Neural progenitor cell (in vitro differentiated cells): ENCODE measurements at regions not wholly inside any gene's neighbourhood (a gene's known extent, or its start where the extent isn't known, plus 50 kb on each side); places are given as distances from the start of the nearest gene placed in this dataset.

Experiments
- DNase-seq: peaks from one replicate; pipeline ENCODE4 v3.0.0-alpha.2; 2016; ENCODE audit warnings: low spot score
- H2AFZ ChIP-seq: fragments of 200-600 bp; sonication (generic); replicated peaks from 2 replicates; pipeline ENCODE4 v1.6.1; 2016; ENCODE audit warnings: antibody characterized with exemption
- H3F3A ChIP-seq: fragments of 200-600 bp; sonication (generic); 2 replicates; pipeline ENCODE4 v1.6.1; 2016; ENCODE audit warnings: antibody characterized with exemption, low read depth
- H3K27ac ChIP-seq: fragments of 200-600 bp; sonication (generic); 2 replicates; pipeline ENCODE4 v1.5.1; 2016; ENCODE audit warnings: mild to moderate bottlenecking
- H3K27me3 ChIP-seq: fragments of 200-600 bp; sonication (generic); 2 replicates; pipeline ENCODE4 v1.6.1; 2016; ENCODE audit warnings: mild to moderate bottlenecking, moderate library complexity
- H3K36me3 ChIP-seq: fragments of 200-600 bp; sonication (generic); 2 replicates; pipeline ENCODE4 v1.5.1; 2016
- H3K4me1 ChIP-seq: fragments of 200-600 bp; sonication (generic); 2 replicates; pipeline ENCODE4 v1.6.1; 2016; ENCODE audit warnings: mixed run types
- H3K4me2 ChIP-seq: fragments of 200-600 bp; sonication (generic); 2 replicates; pipeline ENCODE4 v1.6.1; 2016
- H3K4me3 ChIP-seq: fragments of 200-600 bp; sonication (generic); 2 replicates; pipeline ENCODE4 v1.5.1; 2016
- H3K79me2 ChIP-seq: fragments of 200-600 bp; sonication (generic); 2 replicates; pipeline ENCODE4 v1.6.1; 2016; ENCODE audit warnings: low read depth
- H3K9ac ChIP-seq: fragments of 200-600 bp; sonication (generic); 2 replicates; pipeline ENCODE4 v1.6.1; 2016
- H3K9me3 ChIP-seq: fragments of 200-600 bp; sonication (generic); 2 replicates; pipeline ENCODE4 v1.5.1; 2016; ENCODE audit warnings: low read depth
- H4K20me1 ChIP-seq: fragments of 200-600 bp; sonication (generic); 2 replicates; pipeline ENCODE4 v1.6.1; 2016; ENCODE audit warnings: low read depth
- H3K27ac Mint-ChIP-seq: 3 replicates; pipeline ENCODE4 v1.8.0; 2021; ENCODE audit warnings: mixed read lengths
- H3K27me3 Mint-ChIP-seq: 2 replicates; pipeline ENCODE4 v1.8.0; 2022; ENCODE audit warnings: low read depth, mild to moderate bottlenecking, inconsistent platforms, moderate library complexity, mixed read lengths; ENCODE audit not compliant: insufficient read depth
- H3K36me3 Mint-ChIP-seq: 3 replicates; pipeline ENCODE4 v1.8.0; 2021; ENCODE audit warnings: mixed read lengths
- H3K4me1 Mint-ChIP-seq: 3 replicates; pipeline ENCODE4 v1.8.0; 2021; ENCODE audit warnings: mixed read lengths
- H3K4me3 Mint-ChIP-seq: 3 replicates; pipeline ENCODE4 v1.8.0; 2021; ENCODE audit warnings: mild to moderate bottlenecking, moderate library complexity, mixed read lengths
- H3K9me3 Mint-ChIP-seq: 3 replicates; pipeline ENCODE4 v1.8.0; 2020; ENCODE audit warnings: mixed read lengths
- EZH2 ChIP-seq: fragments of 200-600 bp; sonication (generic); IDR thresholded peaks from 2 replicates; pipeline ENCODE4 v1.6.1; 2017; ENCODE audit warnings: antibody characterized with exemption, mild to moderate bottlenecking, moderate library complexity
- EZH2phosphoT487 ChIP-seq: fragments of 200-600 bp; sonication (generic); IDR thresholded peaks from 2 replicates; pipeline ENCODE4 v1.6.1; 2017; ENCODE audit warnings: antibody characterized with exemption
- TF ChIP-seq, protein P1 (sequence below): fragments of 200-600 bp; sonication (generic); IDR thresholded peaks from 2 replicates; pipeline ENCODE4 v1.5.1; 2017; ENCODE audit warnings: antibody characterized with exemption, mild to moderate bottlenecking

DNA sequence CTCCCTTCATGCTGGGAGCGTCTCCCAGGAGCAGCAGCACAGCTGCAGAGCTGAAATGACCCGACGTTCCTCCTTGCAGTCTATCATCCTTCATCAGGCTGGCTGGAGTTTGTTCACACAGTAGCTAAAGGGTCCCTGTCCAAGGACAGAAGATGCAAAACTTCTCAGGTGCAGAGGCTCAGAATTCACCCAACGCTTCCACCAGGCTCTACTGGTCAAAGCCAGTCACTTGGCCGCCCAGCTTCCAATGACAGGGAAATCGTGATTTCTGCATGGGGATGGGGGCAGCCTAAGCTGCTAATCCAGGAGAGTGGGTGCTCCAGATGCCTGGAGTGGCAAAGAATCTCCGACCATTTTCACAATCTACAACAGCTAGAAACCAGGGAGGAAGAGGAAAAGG, 97.0 kb upstream of the SALL3 start:
- H2AFZ ChIP-seq, result no peak overlapping the region
- no peak overlapping the region for H3K9ac ChIP-seq
- DNase-seq, result no peak
- H3K4me1 ChIP-seq, result no peaks in the 10 kb centered on the region
- H3K9me3 ChIP-seq, result peaks cover under 1% of the 10 kb centered on the region
- H3K4me3 ChIP-seq, result no peak overlapping the region
- H4K20me1 ChIP-seq, result no peaks in the 10 kb centered on the region
- no peaks in the 10 kb centered on the region for H3K79me2 ChIP-seq
- no peak overlapping the region for H3K4me2 ChIP-seq
- Mint-ChIP-seq H3K9me3 (peaks cover 17% of the 10 kb centered on the region), H3K27me3 (peaks cover 3% of the 10 kb centered on the region), H3K4me3 (no peak overlapping the region), H3K27ac (no peak overlapping the region), H3K4me1 (no peaks in the 10 kb centered on the region), H3K36me3 (no peaks in the 10 kb centered on the region)
- H3K27ac ChIP-seq, result no peak overlapping the region
- H3K27me3 ChIP-seq, result no peaks in the 10 kb centered on the region
- H3F3A ChIP-seq, result no peaks in the 10 kb centered on the region
- H3K36me3 ChIP-seq, result no peaks in the 10 kb centered on the region
- TF ChIP-seq EZH2phosphoT487 (no peak), EZH2 (no peak)
- TF ChIP-seq, protein P1, sequence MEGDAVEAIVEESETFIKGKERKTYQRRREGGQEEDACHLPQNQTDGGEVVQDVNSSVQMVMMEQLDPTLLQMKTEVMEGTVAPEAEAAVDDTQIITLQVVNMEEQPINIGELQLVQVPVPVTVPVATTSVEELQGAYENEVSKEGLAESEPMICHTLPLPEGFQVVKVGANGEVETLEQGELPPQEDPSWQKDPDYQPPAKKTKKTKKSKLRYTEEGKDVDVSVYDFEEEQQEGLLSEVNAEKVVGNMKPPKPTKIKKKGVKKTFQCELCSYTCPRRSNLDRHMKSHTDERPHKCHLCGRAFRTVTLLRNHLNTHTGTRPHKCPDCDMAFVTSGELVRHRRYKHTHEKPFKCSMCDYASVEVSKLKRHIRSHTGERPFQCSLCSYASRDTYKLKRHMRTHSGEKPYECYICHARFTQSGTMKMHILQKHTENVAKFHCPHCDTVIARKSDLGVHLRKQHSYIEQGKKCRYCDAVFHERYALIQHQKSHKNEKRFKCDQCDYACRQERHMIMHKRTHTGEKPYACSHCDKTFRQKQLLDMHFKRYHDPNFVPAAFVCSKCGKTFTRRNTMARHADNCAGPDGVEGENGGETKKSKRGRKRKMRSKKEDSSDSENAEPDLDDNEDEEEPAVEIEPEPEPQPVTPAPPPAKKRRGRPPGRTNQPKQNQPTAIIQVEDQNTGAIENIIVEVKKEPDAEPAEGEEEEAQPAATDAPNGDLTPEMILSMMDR, result no peak

DNA sequence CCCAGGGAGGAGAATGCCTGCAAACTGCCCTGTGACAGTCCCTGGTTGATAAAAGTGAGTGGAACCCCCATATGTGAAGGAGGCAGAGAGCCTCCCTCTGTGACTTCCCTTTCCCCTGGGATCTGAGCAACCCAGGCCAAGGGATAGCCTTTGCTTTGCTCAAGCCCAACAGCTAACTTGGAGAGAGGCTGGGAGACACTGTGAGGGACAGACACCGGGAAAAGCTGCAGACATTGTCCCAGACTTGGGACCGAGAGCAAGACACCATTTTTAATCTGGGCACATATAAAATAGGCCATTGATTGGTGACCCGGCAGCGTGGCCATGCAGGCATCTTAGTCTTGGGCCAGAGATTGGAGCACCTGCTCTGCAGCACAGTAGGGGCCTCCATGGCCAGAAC, 96.1 kb upstream of the SALL3 start:
- H3K4me1 Mint-ChIP-seq, result no peaks in the 10 kb centered on the region
- peaks cover 3% of the 10 kb centered on the region for H3K27me3 Mint-ChIP-seq
- Histone ChIP-seq H3K36me3 (no peaks in the 10 kb centered on the region), H3K79me2 (no peaks in the 10 kb centered on the region), H3K4me3 (no peak overlapping the region), H3K9ac (no peak overlapping the region), H2AFZ (no peak overlapping the region), H3K9me3 (peaks cover 9% of the 10 kb centered on the region), H3F3A (no peaks in the 10 kb centered on the region), H4K20me1 (no peaks in the 10 kb centered on the region), H3K4me2 (no peak overlapping the region), H3K27me3 (no peaks in the 10 kb centered on the region), H3K4me1 (no peaks in the 10 kb centered on the region), H3K27ac (no peak overlapping the region)
- no peak overlapping the region for H3K4me3 Mint-ChIP-seq
- no peak for DNase-seq
- H3K36me3 Mint-ChIP-seq, result no peaks in the 10 kb centered on the region
- peaks cover 25% of the 10 kb centered on the region for H3K9me3 Mint-ChIP-seq
- no peak overlapping the region for H3K27ac Mint-ChIP-seq
- TF ChIP-seq EZH2, result no peak

DNA sequence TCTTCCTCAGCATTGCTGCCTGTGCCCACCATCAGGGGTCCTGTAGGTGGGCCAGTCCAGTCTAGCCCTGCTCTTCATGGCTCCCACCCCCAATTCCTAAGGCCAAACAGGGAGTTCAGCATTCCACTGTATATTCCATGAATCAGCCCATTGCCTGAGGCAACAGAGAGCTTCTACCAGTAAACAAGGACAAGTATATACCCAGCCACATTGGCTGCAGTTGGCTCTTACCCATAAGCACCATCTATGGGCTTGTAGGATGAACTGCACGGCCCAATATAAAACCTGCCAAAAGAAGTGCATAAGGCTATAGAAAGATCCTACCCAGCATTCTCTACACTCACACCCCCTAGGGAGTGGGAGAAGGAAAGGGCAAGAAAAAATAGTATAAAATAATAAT, 95.1 kb upstream of the SALL3 start:
- Histone ChIP-seq H3K9ac (no peak overlapping the region), H3K4me1 (no peaks in the 10 kb centered on the region), H3K79me2 (no peaks in the 10 kb centered on the region), H3K27ac (no peak overlapping the region), H3K4me3 (no peak overlapping the region), H3K36me3 (no peaks in the 10 kb centered on the region), H3K4me2 (no peak overlapping the region), H3K9me3 (peaks cover 19% of the 10 kb centered on the region), H3F3A (no peaks in the 10 kb centered on the region), H4K20me1 (no peaks in the 10 kb centered on the region), H2AFZ (no peak overlapping the region), H3K27me3 (no peaks in the 10 kb centered on the region)
- DNase-seq, result no peak
- Mint-ChIP-seq H3K9me3 (peaks cover 31% of the 10 kb centered on the region), H3K36me3 (no peaks in the 10 kb centered on the region), H3K4me3 (no peak overlapping the region), H3K27me3 (peaks cover 3% of the 10 kb centered on the region), H3K27ac (no peak overlapping the region), H3K4me1 (no peaks in the 10 kb centered on the region)
- TF ChIP-seq, protein P1, result peak; percentile 28
- no peak for TF ChIP-seq EZH2

DNA sequence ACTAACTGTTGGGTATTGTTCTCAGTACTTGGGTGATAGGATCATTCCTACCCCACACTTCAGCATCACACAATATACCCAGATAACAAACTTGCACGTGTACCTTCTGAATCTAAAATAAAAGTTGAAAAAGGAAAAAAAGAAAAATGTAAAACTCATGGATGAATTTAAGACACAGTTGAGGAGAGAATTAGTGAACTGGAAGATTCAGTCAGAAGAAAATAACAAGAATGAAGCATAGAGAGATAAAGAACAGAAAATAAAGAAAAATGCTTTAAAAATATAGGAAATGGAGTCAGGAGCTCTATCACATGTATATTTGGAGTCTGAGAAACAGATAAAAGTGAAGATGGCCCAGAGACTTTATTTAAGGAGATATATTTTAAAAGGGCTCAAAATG, 90.4 kb upstream of the SALL3 start:
- H3K36me3 ChIP-seq, result no peaks in the 10 kb centered on the region
- no peaks in the 10 kb centered on the region for H3K27me3 ChIP-seq
- no peaks in the 10 kb centered on the region for H3K4me1 ChIP-seq
- DNase-seq, result no peak
- H3K4me3 Mint-ChIP-seq, result no peak overlapping the region
- H3K27ac ChIP-seq, result no peak overlapping the region
- peaks cover 3% of the 10 kb centered on the region for H3K27me3 Mint-ChIP-seq
- no peak overlapping the region for H3K9ac ChIP-seq
- H2AFZ ChIP-seq, result no peak overlapping the region
- peaks cover 41% of the 10 kb centered on the region for H3K9me3 Mint-ChIP-seq
- peaks cover 25% of the 10 kb centered on the region for H3K9me3 ChIP-seq
- no peaks in the 10 kb centered on the region for H3K79me2 ChIP-seq
- no peaks in the 10 kb centered on the region for H4K20me1 ChIP-seq
- H3K36me3 Mint-ChIP-seq, result no peaks in the 10 kb centered on the region
- H3K4me1 Mint-ChIP-seq, result no peaks in the 10 kb centered on the region
- H3K4me2 ChIP-seq, result no peak overlapping the region
- TF ChIP-seq EZH2 (no peak), EZH2phosphoT487 (no peak)
- TF ChIP-seq, protein P1, result no peak
- H3K4me3 ChIP-seq, result no peak overlapping the region
- no peaks in the 10 kb centered on the region for H3F3A ChIP-seq
- H3K27ac Mint-ChIP-seq, result no peak overlapping the region
